Transverse colon (tissue), 4 donors: ENCODE measurements at regions not wholly inside any gene's neighbourhood (a gene's known extent, or its start where the extent isn't known, plus 50 kb on each side); places are given as distances from the start of the nearest gene placed in this dataset.

Experiments
- DNase-seq: peaks from one replicate; pipeline ENCODE4 v3.0.0-alpha.2; 2019
- H3K27ac ChIP-seq, 4 donors: fragments of 200-600 bp; sonication (generic); 2 replicates each; pipeline ENCODE4 v1.5.1; 2016 to 2018; ENCODE audit warnings: inconsistent platforms in 4 of 4
- H3K27me3 ChIP-seq: fragments of 200-600 bp; sonication (generic); 2 replicates; pipeline ENCODE4 v1.5.1; 2017; ENCODE audit warnings: inconsistent platforms
- H3K36me3 ChIP-seq, 4 donors: fragments of 200-600 bp; sonication (generic); 2 replicates each; pipeline ENCODE4 v1.5.1; 2017 to 2019; ENCODE audit warnings: inconsistent platforms in 4 of 4
- H3K4me1 ChIP-seq, 4 donors: fragments of 200-600 bp; sonication (generic); 2 replicates each; pipeline ENCODE4 v1.5.1; 2017 to 2020; ENCODE audit warnings: inconsistent platforms in 4 of 4
- H3K4me3 ChIP-seq, 4 donors: fragments of 200-600 bp; sonication (generic); 1 replicate in 1 of 4; 2 replicates in 3 of 4; pipeline versions ENCODE4 v1.5.1 to v1.6.1; 2017 to 2019; ENCODE audit warnings: inconsistent platforms in 4 of 4
- H3K9me3 ChIP-seq, 2 donors: fragments of 200-600 bp; sonication (generic); 2 replicates each; pipeline ENCODE4 v1.5.1; 2017 to 2019; ENCODE audit warnings: inconsistent platforms in 2 of 2
- EP300 ChIP-seq: sonication (generic); formaldehyde crosslinking; IDR thresholded peaks from one replicate; pipeline ENCODE4 v1.6.1; 2017; ENCODE audit warnings: antibody characterized with exemption, low read depth
- POLR2A ChIP-seq: fragments of 450-650 bp; IDR thresholded peaks from one replicate; pipeline ENCODE4 v1.6.1; 2016; ENCODE audit warnings: antibody characterized with exemption, mild to moderate bottlenecking, moderate library complexity
- POLR2AphosphoS5 ChIP-seq, 3 donors: sonication (generic); formaldehyde crosslinking; IDR thresholded peaks; one replicate each; pipeline ENCODE4 v1.6.1; 2016; ENCODE audit warnings: antibody characterized with exemption in 3 of 3
- WGBS, 2 donors: methylation state at CpG; one replicate each; pipeline ENCODE4 v1.1.5; 2018; ENCODE audit warnings: low coverage in 1 of 2; 5-methylcytosine and 5-hydroxymethylcytosine counted together
- in situ Hi-C, 4 donors: fragments of 200-750 bp; cut with MboI; loops; one replicate each; pipeline versions ENCODE4 v1.15.0 to v1.15.1; 2017; ENCODE audit warnings: low sequenced_read_pairs in 3 of 4, low pct_ligation_motif_present in 1 of 4, low pct_unique_long_range_greater_than_20kb in 1 of 4
- intact Hi-C: fragments of 100-400 bp; cut with DNase I; formaldehyde crosslinking; loops from one replicate; pipeline ENCODE4 v1.15.1; 2023; ENCODE audit warnings: low total_unique reads
- TF ChIP-seq, protein P1 (sequence below), 5 experiments: fragments of 200-600 bp in 3 of 5; fragments of 450-650 bp in 2 of 5; sonication (generic) in 3 of 5; IDR thresholded peaks; 1 replicate in 2 of 5; 2 replicates in 3 of 5; pipeline ENCODE4 v1.5.1; 2016 to 2017; ENCODE audit warnings: antibody characterized with exemption in 5 of 5, inconsistent platforms in 3 of 5, mild to moderate bottlenecking in 2 of 5, moderate library complexity in 1 of 5

GRCh38 chr5:174384509-174384947 is 339.0 kb downstream of the NSG2 start:
- in situ Hi-C loops (no loop called here), intact Hi-C loops (no loop called here)
- Histone ChIP-seq H3K27me3 (peaks cover 3% of the 10 kb centered on the region), H3K27ac (no peak overlapping the region), H3K4me3 (no peak overlapping the region), H3K4me1 (no peaks in the 10 kb centered on the region), H3K9me3 (no peaks in the 10 kb centered on the region), H3K36me3 (no peaks in the 10 kb centered on the region)
- DNase-seq = peak; percentile 8
- TF ChIP-seq, protein P1, sequence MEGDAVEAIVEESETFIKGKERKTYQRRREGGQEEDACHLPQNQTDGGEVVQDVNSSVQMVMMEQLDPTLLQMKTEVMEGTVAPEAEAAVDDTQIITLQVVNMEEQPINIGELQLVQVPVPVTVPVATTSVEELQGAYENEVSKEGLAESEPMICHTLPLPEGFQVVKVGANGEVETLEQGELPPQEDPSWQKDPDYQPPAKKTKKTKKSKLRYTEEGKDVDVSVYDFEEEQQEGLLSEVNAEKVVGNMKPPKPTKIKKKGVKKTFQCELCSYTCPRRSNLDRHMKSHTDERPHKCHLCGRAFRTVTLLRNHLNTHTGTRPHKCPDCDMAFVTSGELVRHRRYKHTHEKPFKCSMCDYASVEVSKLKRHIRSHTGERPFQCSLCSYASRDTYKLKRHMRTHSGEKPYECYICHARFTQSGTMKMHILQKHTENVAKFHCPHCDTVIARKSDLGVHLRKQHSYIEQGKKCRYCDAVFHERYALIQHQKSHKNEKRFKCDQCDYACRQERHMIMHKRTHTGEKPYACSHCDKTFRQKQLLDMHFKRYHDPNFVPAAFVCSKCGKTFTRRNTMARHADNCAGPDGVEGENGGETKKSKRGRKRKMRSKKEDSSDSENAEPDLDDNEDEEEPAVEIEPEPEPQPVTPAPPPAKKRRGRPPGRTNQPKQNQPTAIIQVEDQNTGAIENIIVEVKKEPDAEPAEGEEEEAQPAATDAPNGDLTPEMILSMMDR (IDR thresholded peaks at IDR 0.05) = no peak
- no peak for TF ChIP-seq POLR2AphosphoS5 (IDR thresholded peaks at IDR 0.05)
- TF ChIP-seq POLR2A = no peak
- TF ChIP-seq EP300 = no peak
- 59 to 65% methylated on average over 7 to 17 of the region's 17 CpGs for WGBS, 2 donors

DNA sequence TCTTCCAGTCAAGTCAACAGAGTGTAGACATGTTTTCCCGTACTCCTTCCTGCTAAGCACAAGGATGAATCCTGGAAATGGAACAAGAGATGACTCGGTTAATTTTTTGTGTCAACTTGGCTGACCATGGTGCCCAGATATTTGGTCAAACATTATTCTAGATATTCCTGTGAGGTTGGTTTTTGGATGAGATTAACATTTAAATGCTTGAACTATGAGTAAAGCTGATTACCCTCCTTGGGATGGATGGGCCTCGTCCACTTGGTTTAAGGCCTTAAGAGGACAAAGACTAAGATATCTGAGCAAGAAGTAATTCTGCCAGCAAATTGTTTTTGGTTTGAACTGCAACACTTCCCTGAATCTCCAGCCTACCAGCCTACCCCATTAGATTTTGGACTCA is 338.1 kb upstream of the MSX2 start:
- intact Hi-C loops (no loop called here), in situ Hi-C loops (no loop called here)
- Histone ChIP-seq H3K27me3 (peaks cover 7% of the 10 kb centered on the region), H3K9me3 (no peaks in the 10 kb centered on the region), H3K36me3 (no peaks in the 10 kb centered on the region), H3K27ac (no peak overlapping the region), H3K4me3 (no peak overlapping the region), H3K4me1 (no peaks in the 10 kb centered on the region)
- 78 to 80% methylated on average over 3 of the region's 3 CpGs for WGBS, 2 donors
- no peak for DNase-seq
- no peak for TF ChIP-seq POLR2AphosphoS5 (IDR thresholded peaks at IDR 0.05)
- TF ChIP-seq, protein P1 (IDR thresholded peaks at IDR 0.05) = no peak
- TF ChIP-seq POLR2A = no peak

GRCh38 chr5:174386846-174387245 is 337.5 kb upstream of the MSX2 start:
- no peak for DNase-seq
- intact Hi-C loops = no loop called here
- Histone ChIP-seq H3K4me3 (no peak overlapping the region), H3K27me3 (peaks cover 7% of the 10 kb centered on the region), H3K36me3 (no peaks in the 10 kb centered on the region), H3K27ac (no peak overlapping the region), H3K4me1 (no peaks in the 10 kb centered on the region), H3K9me3 (no peaks in the 10 kb centered on the region)
- WGBS, 2 donors = 78% methylated on average over 2 of the region's 2 CpGs; no CpG with 5 or more reads in 1 of the 2 donors
- in situ Hi-C loops = no loop called here
- TF ChIP-seq, protein P1 (IDR thresholded peaks at IDR 0.05) = no peak
- TF ChIP-seq POLR2AphosphoS5 (IDR thresholded peaks at IDR 0.05) (no peak), POLR2A (no peak), EP300 (no peak)

GRCh38 chr5:174387448-174387847 is 336.9 kb upstream of the MSX2 start:
- Histone ChIP-seq H3K27ac (no peak overlapping the region), H3K4me3 (no peak overlapping the region), H3K4me1 (no peaks in the 10 kb centered on the region), H3K27me3 (peaks cover 7% of the 10 kb centered on the region), H3K36me3 (no peaks in the 10 kb centered on the region), H3K9me3 (no peaks in the 10 kb centered on the region)
- DNase-seq = no peak
- 86 to 100% methylated on average over 1 of the region's 1 CpG for WGBS, 2 donors
- TF ChIP-seq POLR2AphosphoS5 (IDR thresholded peaks at IDR 0.05) = no peak
- TF ChIP-seq, protein P1 (IDR thresholded peaks at IDR 0.05) = no peak
- TF ChIP-seq EP300 = no peak
- TF ChIP-seq POLR2A = no peak
- intact Hi-C loops = no loop called here
- in situ Hi-C loops = no loop called here
